ENCODE measurements at regions not wholly inside any gene's neighbourhood (a gene's known extent, or its start where the extent isn't known, plus 50 kb on each side); places are given as distances from the start of the nearest gene placed in this dataset.
A peak's percentile ranks its signal among the peaks of the same experiment; 100 is the strongest.

- peak; percentile 85 to 92 for DNase-seq (ENCODE audit: low read depth in 2 of 2)
- peak; percentile 83 for TF ChIP-seq CTCF (IDR thresholded peaks at IDR 0.05; ENCODE audit: low read depth, low read length)
- H3K4me3 ChIP-seq (replicated peaks in 1 of 2; ENCODE audit: low read depth in 2 of 2, low read length in 2 of 2): no peak overlapping the region
Measured at GRCh38 chr4:177047070-177047850, 254.5 kb upstream of the VEGFC start.

DNA sequence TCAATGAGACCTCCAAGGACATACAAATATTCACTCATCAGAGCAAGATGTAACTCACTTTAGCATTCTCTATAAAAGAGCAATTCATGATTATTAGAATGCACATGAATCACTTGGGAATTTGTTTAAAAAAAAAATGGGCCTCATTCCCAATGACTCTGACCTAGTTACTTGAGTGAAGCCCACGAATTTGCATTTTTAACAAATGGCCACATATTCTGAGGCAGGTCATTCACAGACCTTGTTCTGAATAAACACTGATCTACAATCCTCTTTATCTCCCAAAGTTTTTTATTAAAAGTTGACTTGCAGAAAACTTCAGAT lies 255.1 kb upstream of the VEGFC start:
- peak; percentile 9 to 60 for DNase-seq (ENCODE audit: low read depth in 2 of 2)
- TF ChIP-seq CTCF (IDR thresholded peaks at IDR 0.05; ENCODE audit: low read depth, low read length): no peak
- no peak overlapping the region for H3K4me3 ChIP-seq (replicated peaks in 1 of 2; ENCODE audit: low read depth in 2 of 2, low read length in 2 of 2)

DNA sequence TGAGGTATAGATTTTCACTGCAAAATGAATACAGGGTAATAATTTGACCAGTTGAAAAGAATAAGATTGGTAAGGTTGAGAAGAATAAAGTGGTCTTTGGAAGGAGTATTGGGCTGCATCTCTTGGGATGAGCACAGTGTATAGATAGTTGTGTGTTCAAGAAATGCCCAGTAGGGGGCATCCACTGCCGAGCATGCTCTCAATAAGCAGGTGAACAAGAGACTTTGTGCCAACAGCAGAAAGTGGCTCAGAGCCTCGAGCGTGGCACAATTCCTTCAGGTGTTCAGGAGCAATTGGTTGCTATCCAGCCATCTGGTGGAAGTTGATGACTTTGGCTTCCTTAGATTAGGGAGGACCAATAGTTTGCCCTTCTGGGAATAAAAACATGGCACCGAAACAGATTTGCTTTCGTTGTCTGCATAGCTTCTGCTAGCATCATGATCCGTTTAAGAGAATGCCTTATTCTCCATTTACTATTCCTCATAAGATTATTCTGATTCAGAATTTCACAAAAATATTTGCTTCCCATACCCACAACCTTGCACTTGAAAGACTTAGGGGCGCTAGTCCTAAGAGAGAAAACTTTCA lies 258.1 kb upstream of the NEIL3 start:
- DNase-seq (ENCODE audit: low read depth in 2 of 2): peak; percentile 24 to 55
- TF ChIP-seq CTCF (IDR thresholded peaks at IDR 0.05; ENCODE audit: low read depth, low read length): peak; percentile 55
- no peak overlapping the region for H3K4me3 ChIP-seq (replicated peaks in 1 of 2; ENCODE audit: low read depth in 2 of 2, low read length in 2 of 2)

- DNase-seq (ENCODE audit: low read depth in 2 of 2): no peak
- no peak overlapping the region for H3K4me3 ChIP-seq (replicated peaks in 1 of 2; ENCODE audit: low read depth in 2 of 2, low read length in 2 of 2)
- no peak for TF ChIP-seq CTCF (IDR thresholded peaks at IDR 0.05; ENCODE audit: low read depth, low read length)
Measured at GRCh38 chr4:177052211-177052934, 257.3 kb upstream of the NEIL3 start.

DNA sequence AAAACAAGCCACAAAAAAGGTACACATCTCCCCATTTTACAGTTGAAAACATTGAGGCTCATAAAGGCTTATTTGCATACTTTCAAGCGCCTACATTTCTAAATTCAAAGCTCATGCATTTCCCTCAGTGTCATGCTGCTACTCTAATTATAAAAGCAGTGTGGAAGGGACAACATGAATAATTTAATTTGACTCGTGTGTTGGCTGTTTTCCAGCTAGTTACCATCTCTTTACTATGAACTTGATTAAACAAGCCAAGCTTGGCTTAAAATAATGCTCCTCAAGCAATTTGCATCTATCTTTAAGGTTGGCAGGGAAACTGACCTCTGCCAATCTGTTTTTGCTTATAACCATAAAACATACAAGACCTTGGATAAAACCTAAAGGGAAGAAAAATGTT lies 252.5 kb upstream of the NEIL3 start:
- DNase-seq (ENCODE audit: low read depth in 2 of 2): no peak
- H3K4me3 ChIP-seq (replicated peaks in 1 of 2; ENCODE audit: low read depth in 2 of 2, low read length in 2 of 2): no peak overlapping the region
- no peak for TF ChIP-seq CTCF (IDR thresholded peaks at IDR 0.05; ENCODE audit: low read depth, low read length)

DNA sequence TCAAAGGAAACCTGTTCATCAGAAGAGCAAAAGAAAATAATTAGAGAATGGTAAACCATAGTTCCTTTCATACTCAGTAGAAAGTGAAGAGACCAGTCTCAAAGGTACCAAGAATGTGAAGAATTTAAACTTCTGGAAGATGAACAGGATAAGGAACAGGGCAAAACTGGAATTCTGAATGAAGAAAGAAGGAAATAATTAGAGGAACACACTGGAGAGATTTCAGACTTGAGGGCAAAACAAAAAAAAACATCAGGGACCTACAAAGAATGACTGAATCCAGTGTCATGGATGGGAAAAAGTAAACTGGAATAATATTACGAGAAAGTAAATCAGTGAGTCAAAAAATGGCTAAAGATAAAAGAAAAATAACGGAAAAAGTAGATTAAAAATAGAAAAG lies 245.6 kb upstream of the NEIL3 start:
- no peak overlapping the region for H3K4me3 ChIP-seq (replicated peaks in 1 of 2; ENCODE audit: low read depth in 2 of 2, low read length in 2 of 2)
- DNase-seq (ENCODE audit: low read depth in 2 of 2): no peak
- TF ChIP-seq CTCF (IDR thresholded peaks at IDR 0.05; ENCODE audit: low read depth, low read length): no peak
